OCI-LY3 (cell line): ENCODE measurements at regions not wholly inside any gene's neighbourhood (a gene's known extent, or its start where the extent isn't known, plus 50 kb on each side); places are given as distances from the start of the nearest gene placed in this dataset.

Experiments
- H2AFZ ChIP-seq: fragments of 200-600, 300-600 bp; shearing (Covaris generic); 2 replicates; pipeline ENCODE4 v1.6.0; 2014; ENCODE audit warnings: antibody characterized with exemption, low read depth, low read length
- H3K27ac ChIP-seq: fragments of 200-600, 300-600 bp; sonication (generic); 2 replicates; pipeline ENCODE4 v1.5.1; 2014; ENCODE audit warnings: mild to moderate bottlenecking, low read length, moderate library complexity, mixed read lengths
- H3K27me3 ChIP-seq: fragments of 200-600, 300-600 bp; sonication (generic); 2 replicates; pipeline ENCODE4 v1.6.1; 2014; ENCODE audit warnings: low read depth, low read length, mixed read lengths
- H3K36me3 ChIP-seq: fragments of 200-600, 300-600 bp; sonication (generic); replicated peaks from 2 replicates; pipeline ENCODE3; 2014; ENCODE audit warnings: low read depth, low read length, mixed read lengths
- H3K4me1 ChIP-seq: fragments of 300-600, 200-600 bp; sonication (generic); 2 replicates; pipeline ENCODE4 v1.6.1; 2014; ENCODE audit warnings: low read length, mixed read lengths
- H3K4me2 ChIP-seq: fragments of 200-600, 300-600 bp; sonication (generic); 2 replicates; pipeline ENCODE4 v1.6.1; 2014; ENCODE audit warnings: low read length, mixed read lengths
- H3K4me3 ChIP-seq: fragments of 300-600, 200-600 bp; sonication (generic); 2 replicates; pipeline ENCODE4 v1.5.1; 2014; ENCODE audit warnings: antibody characterized with exemption, mild to moderate bottlenecking, low read length, moderate library complexity
- H3K79me2 ChIP-seq: fragments of 300-600, 200-600 bp; shearing (Covaris generic); 2 replicates; pipeline ENCODE4 v1.6.1; 2014; ENCODE audit warnings: mild to moderate bottlenecking, low read length, mixed read lengths
- H3K9ac ChIP-seq: fragments of 300-600, 200-600 bp; shearing (Covaris generic); 2 replicates; pipeline ENCODE4 v1.6.0; 2014; ENCODE audit warnings: mild to moderate bottlenecking, low read length, moderate library complexity
- H3K9me3 ChIP-seq: fragments of 200-600, 300-600 bp; shearing (Covaris generic); 2 replicates; pipeline ENCODE4 v1.6.1; 2014; ENCODE audit warnings: low read length, mixed read lengths; ENCODE audit not compliant: insufficient read depth
- H4K20me1 ChIP-seq: fragments of 200-600, 300-600 bp; sonication (generic); 2 replicates; pipeline ENCODE4 v1.6.1; 2016; ENCODE audit warnings: low read length, mixed read lengths; ENCODE audit not compliant: insufficient read depth
- CTCF ChIP-seq: fragments of 200-600, 300-600 bp; sonication (generic); IDR thresholded peaks from 2 replicates; pipeline ENCODE4 v1.5.1; 2014; ENCODE audit warnings: antibody characterized with exemption, low read length, low read depth
- EZH2phosphoT487 ChIP-seq: fragments of 200-600 bp; shearing (Covaris generic); IDR thresholded peaks from 2 replicates; pipeline ENCODE4 v1.6.1; 2018; ENCODE audit warnings: antibody characterized with exemption, mixed run types, low read depth

DNA sequence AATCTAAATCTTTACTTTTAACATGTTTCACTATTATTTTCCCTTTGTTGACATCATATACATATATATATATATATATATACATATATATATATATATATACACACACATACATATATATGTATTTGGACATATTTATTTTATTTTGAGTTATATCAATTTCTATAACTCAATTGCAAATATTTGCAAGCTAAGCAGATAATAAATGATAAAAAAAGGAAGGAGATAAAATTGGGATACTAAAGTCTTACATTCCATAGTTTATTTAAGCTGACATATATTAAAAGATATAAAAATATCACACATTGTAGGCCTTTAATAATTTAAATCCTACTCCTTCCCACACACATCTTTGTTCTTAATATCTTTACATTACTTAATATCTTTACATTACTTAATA, 372.2 kb downstream of the GRXCR1 start:
- Histone ChIP-seq H3K27ac (no peak overlapping the region), H3K4me1 (no peaks in the 10 kb centered on the region), H3K4me3 (no peak overlapping the region), H4K20me1 (no peaks in the 10 kb centered on the region), H3K79me2 (no peaks in the 10 kb centered on the region), H3K36me3 (no peaks in the 10 kb centered on the region), H3K9ac (no peak overlapping the region), H2AFZ (no peak overlapping the region), H3K9me3 (no peaks in the 10 kb centered on the region), H3K27me3 (no peaks in the 10 kb centered on the region), H3K4me2 (no peak overlapping the region)
- no peak for TF ChIP-seq EZH2phosphoT487
- no peak for TF ChIP-seq CTCF

DNA sequence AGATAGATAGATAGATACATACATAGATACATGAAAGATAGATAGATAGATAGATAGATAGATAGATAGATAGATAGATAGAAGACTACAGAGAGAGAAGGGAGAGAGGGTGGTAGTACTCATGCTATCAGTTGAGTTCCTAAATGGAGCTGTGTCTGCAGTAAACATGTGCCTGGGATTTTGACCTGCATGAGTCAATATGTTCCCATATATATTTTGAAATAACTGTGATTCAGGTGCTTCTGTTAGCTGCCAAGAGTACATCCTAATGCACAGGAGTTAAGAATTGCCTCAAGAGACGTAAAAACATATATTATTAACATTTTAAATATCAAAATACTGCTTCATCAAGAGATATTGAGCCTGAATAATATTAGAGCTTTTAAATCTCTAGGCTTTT, 379.4 kb downstream of the GRXCR1 start:
- Histone ChIP-seq H4K20me1 (no peaks in the 10 kb centered on the region), H3K27ac (no peak overlapping the region), H3K9me3 (no peaks in the 10 kb centered on the region), H3K79me2 (no peaks in the 10 kb centered on the region), H3K27me3 (no peaks in the 10 kb centered on the region), H3K4me1 (no peaks in the 10 kb centered on the region), H3K4me3 (no peak overlapping the region), H3K36me3 (no peaks in the 10 kb centered on the region), H3K9ac (no peak overlapping the region), H3K4me2 (no peak overlapping the region), H2AFZ (no peak overlapping the region)
- TF ChIP-seq EZH2phosphoT487 = no peak
- TF ChIP-seq CTCF = no peak

- Histone ChIP-seq H3K4me3 (no peak overlapping the region), H3K79me2 (no peaks in the 10 kb centered on the region)
- TF ChIP-seq EZH2phosphoT487 = no peak
- TF ChIP-seq CTCF = no peak
Measured at GRCh38 chr4:43274376-43274775, 381.9 kb downstream of the GRXCR1 start.

DNA sequence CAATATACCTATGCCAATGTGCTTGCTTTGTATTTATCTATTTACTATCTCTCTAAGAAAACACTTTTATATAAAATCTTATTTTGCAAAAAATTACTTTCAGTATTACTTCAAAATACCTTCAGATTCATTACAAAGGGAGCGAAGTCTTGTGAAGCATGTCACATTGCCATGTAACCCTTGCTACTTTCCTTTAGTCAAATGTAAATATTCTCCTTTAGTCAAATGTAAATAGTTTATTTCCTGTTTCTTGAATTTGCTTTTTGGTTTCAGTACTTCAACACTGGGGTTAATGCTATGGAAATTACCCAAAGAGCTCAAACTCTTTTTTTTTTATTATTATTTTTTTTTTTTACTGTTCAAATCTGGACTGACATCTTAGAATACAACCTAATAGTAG, 383.3 kb downstream of the GRXCR1 start:
- Histone ChIP-seq H3K4me1 (no peaks in the 10 kb centered on the region), H3K4me2 (no peak overlapping the region), H3K36me3 (no peaks in the 10 kb centered on the region)

More at GRCh38 chr4:43274376-43274775, 381.9 kb downstream of the GRXCR1 start:
- no peaks in the 10 kb centered on the region for H3K27me3 ChIP-seq
- H4K20me1 ChIP-seq = no peaks in the 10 kb centered on the region
- H3K9me3 ChIP-seq = no peaks in the 10 kb centered on the region
- no peak overlapping the region for H3K4me2 ChIP-seq
- no peak overlapping the region for H3K27ac ChIP-seq
- H3K9ac ChIP-seq = no peak overlapping the region
- no peaks in the 10 kb centered on the region for H3K4me1 ChIP-seq
- H2AFZ ChIP-seq = no peak overlapping the region
- H3K36me3 ChIP-seq = no peaks in the 10 kb centered on the region

More for the DNA sequence above, 383.3 kb downstream of the GRXCR1 start:
- no peaks in the 10 kb centered on the region for H3K9me3 ChIP-seq
- no peaks in the 10 kb centered on the region for H3K27me3 ChIP-seq
- H4K20me1 ChIP-seq = no peaks in the 10 kb centered on the region
- TF ChIP-seq CTCF (no peak), EZH2phosphoT487 (no peak)
- no peak overlapping the region for H3K9ac ChIP-seq
- no peak overlapping the region for H2AFZ ChIP-seq
- H3K79me2 ChIP-seq = no peaks in the 10 kb centered on the region
- H3K4me3 ChIP-seq = no peak overlapping the region
- H3K27ac ChIP-seq = no peak overlapping the region
